GM19043 (cell line): ENCODE measurements at regions not wholly inside any gene's neighbourhood (a gene's known extent, or its start where the extent isn't known, plus 50 kb on each side); places are given as distances from the start of the nearest gene placed in this dataset.

ENCODE experiments used
- ATAC-seq: cut with Tn5 transposase; IDR thresholded peaks from one replicate; pipeline ENCODE4 v1.9.1; 2021; ENCODE audit warnings: low read depth; ENCODE audit not compliant: unreplicated experiment

DNA sequence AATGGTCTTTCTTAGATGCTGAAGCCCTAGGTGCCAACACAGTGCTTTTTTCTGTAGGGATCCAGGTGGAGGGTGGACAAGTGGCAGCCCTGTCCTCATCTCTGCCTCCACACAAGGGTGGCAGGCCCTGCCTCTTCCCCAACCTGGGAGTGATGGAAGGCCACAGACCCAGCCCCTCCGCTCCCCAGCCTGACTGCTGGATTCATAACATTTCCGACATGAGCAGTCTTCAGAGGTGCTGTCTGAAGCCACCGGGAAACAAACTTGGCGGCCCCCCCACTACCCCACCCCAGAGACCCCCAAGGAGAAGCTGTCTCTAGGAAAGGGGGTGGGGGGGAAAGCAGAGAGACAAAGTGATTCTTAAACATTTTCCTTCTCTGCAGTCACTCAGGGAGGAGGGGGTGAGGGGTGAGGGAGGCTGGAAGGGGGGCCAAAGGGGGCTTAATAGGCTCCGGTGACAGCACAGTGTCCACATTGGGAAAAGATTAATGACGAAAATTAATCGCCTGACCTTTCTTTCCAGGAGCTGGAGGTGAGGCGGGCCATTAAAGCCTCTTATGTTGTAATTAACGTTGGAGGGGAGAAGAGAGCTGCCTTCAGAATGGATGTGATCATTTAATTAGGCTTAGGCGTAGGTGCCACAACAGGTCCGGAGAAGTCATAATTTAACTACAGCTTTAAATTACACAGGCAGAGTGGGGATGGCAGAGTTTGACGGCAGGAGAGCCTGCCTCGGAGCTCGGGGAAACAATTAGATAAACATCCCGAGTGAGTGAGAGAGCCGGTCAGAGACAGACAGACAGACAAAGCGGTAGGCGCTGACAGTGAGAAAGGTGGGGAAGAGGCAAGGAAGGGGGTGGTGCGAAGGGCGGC lies 76.8 kb upstream of the FOXP4 start:
- ATAC-seq, result no peak

DNA sequence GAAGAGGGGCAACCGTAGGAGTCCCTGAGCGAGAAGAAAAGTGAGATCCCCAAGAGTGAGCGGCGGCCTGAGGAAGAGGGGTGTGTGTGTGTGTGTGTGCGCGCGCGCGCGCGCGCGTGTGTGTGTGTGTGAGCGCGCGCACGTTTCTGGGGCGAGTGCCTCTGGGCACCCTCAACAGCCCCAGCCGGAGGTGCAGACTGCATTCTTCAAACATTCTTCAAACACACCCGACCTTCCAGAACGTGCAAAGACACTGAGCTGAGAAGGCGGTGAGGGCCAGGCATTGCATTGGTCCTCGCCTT lies 76.2 kb upstream of the FOXP4 start:
- no peak for ATAC-seq

DNA sequence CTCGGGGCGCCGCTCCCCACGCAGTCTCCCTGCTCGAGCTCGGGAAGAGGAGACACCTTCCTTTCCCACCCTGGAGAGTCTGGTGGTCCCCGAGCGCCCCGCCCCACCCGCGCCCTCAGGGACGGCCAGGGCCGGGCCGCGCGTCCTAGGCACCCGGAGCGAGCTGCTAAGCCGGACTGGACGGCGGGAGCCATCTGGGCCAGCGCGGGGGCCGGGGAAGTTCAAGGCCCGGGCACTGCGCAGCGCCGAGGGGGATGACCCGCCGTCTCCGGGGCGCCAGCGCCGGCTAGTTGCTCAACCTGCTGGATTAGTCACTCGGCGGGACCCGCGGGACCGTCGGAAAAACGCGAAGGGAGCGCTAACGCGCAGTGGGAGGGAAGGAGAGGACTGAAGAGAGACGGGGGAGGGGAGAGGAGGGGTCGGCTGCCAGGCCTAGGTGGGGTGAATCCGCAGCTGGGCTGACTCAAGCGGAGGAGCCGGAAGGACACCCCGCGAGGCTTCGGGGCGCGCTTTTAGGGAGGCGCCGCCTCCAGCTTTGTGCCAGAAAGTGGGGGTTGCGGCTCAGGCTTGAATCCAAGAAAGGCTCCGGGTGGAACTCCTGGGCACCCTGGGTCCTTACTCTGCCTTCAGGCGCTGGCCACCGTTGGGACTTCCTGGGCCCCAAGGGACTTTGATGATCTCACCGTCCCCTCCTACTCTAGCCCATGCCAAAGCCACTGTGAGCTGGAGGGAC lies 75.7 kb upstream of the FOXP4 start:
- no peak for ATAC-seq

DNA sequence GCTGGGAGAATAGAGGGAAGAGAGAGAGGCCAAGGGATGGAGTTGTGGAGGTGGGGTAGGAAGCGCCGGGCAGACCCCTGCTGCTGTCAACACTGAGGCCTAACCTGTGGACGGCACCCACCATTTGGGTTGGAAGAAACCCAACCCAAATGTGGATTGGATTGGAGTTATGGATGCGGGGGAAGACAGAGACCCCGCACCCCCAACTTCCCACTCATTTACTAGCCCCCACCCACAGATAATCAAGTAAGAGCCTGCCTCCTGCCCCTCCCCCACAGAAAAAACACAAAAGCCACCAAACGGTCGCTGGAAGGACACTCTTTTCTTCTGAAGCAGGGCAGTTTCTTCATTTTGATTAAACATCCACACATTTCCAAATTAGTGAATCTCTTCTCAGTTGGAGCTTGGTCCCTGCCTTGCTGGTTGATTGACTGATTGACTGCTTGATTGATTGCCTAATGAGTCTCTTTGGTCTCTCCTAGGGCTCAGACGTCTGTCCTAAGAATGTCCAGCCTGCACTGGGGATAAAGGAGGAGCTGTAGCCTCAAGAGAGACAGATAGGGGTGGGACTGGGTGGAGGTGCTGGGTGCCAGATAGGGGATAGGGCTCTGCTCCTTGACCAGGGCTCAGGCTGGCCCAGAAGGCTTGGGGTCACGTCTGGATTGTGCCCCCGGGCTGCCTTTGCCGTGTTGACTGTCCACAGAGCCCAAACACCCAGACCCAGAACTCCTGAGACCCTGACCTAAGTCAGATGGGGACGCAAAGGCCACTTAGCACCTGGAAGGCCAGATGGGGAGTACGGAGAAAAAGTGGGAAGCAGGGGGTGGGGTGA lies 74.9 kb upstream of the FOXP4 start:
- no peak for ATAC-seq

DNA sequence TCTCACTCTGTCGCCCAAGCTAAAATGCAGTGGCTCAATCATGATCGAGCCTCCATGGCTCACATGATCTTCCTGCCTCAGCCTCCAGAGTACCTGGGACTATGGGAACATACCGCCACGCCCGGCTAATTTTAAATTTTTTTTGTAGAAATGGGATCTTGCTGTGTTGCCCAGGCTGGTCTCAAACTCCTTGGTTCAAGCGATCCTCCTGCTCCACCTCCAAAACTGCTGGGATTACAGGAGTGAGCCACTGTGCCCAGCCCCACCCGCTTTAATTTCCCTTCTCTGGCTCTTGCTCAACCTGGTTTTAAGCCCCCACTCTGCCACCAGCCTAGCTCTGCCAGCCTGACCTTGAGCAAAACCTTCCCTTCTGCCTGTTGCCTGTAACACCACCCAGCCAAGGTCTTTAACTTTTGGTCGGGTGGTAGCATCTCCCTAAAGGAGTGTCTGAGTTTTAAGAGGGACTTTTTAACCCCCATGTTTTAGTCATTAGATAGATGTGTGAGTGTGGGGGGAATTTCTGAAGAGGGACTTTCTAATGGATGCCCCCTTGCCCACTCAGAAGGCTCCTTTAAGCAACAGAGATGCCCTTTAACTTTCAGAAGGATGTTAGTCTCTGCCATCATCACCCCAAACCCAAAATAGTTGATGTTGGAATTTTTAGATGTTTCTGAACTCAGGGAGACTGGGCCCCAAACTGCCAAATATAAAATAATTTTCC lies 71.8 kb upstream of the FOXP4 start:
- no peak for ATAC-seq

DNA sequence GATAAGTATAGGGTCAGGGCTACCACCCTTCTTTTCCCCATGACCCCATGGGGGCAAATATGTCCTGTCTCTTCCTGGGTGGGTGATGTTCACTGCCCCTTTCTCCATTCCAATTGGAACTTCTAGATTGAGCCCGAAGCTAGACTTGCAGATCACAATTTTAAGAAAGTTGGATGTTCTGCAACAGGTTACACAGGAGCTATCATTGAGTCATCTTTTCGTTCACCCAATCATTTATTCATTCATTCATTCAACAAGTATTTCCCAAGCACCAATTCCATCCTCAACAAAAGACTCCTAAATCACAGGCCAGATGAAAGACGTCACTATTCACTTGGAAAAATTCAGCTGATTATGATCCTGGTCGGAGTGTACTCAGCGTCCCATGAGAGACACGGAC lies 71.0 kb upstream of the FOXP4 start:
- ATAC-seq, result no peak

DNA sequence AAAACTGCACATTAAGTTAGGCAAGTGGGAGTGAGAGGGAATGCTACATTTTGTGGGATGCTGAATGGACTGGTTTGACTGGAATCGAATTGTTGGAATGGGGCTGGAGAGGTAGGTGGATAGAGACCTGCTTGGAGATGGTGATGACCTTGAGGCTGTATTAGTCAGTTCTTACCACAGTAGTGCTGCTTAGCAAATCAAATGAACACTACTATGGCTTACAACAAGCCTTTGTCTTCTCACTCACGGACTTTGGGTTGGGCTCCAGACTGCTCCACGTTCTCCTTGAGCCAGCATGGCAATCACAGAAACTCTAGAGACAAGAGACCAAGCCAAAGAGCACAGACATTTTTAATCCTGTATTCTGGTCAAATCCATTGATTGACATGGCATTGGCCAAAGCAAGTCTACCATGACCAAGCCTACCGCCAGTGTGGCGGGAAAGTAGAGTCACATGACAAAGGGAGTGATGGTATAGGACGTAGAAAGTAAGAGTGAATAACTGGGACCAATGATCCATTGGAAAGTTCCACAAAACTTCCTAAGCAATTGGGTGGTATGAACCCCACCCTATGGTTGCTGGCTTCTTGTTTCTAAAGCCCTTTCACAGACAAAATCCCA lies 70.3 kb upstream of the FOXP4 start:
- ATAC-seq, result no peak

DNA sequence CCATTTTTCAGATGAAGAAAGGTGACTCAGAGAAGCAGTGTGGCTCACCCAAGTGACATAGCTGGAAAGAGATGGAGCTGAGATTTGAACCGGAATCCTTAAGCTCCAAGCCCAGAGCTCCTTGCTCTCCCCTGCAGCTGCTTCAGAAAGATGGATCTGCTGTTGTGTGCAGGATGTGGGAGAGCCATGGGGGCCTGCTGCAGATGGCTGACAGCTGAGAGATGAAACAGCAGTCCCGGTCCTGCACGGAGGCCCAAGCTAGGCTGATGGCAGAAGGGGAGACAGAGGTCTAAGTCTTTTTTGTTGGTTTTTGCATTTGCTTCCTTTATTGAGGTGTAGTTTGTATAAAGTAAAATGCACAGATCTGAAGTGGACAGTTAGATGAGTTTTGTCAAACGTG lies 69.8 kb upstream of the FOXP4 start:
- no peak for ATAC-seq

DNA sequence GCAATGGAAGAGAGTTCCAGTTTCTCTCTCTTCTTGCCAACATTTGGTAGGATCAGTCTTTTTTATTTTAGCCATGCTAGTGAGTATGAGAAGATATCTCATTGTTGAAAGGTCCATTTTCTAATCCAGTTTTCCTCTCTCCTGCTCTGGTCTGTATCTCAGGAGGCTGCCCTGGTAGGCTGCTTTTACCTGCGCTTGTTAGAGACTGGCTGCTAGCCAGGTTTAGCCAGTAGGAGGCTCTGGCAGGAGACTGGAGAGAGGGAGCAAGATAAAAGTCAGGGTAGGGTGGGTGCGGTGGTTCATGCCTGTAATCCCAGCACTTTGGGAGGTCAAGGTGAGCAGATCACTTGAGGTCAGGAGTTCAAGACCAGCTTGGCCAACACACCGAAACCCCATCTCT lies 68.6 kb upstream of the FOXP4 start:
- no peak for ATAC-seq

DNA sequence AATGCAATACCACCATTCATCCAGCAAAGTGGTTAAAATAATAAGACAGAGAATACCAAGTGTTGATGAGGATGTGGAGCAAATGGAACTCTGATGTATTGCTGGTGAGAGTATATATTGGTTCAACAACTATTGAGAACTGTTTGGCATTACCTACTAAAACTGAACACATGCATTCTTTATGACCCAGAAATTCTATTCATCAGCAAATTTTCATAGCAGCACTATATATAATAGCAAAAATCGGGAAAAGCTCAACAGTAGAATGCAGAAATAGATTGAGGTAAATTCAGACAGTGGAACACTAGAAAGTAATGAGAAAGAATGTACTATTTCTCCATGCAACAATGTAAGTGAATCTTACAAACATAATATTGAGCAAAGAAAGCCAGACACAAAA lies 62.2 kb upstream of the FOXP4 start:
- no peak for ATAC-seq

DNA sequence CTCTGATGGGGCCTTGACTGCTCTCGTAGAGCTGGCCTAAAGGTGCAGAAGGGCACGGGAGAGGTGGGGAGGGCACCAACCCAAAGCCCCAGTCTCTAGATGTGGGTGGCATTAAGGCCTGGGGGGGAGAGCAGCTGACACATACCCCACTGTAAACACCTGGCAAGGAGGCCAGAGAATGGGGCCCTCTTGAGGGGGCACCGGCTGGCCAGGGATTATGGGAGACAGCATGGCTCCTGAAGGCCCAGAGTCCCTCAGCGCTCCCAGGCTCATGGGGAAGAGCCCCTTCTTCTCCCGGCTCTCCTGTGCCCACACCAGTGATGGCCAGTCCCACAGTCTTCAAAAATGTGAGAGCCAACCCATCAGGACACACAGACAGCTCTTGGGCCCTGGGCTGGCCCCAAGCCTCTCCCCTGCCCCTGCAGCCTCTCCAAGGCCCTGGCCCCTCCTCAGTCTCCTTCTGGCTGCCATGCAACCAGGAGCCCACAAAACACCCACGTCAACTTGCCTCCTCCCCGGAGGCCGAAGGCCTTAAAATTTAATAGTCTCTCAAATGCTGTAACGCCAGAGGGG lies 58.2 kb upstream of the FOXP4 start:
- ATAC-seq, result no peak

DNA sequence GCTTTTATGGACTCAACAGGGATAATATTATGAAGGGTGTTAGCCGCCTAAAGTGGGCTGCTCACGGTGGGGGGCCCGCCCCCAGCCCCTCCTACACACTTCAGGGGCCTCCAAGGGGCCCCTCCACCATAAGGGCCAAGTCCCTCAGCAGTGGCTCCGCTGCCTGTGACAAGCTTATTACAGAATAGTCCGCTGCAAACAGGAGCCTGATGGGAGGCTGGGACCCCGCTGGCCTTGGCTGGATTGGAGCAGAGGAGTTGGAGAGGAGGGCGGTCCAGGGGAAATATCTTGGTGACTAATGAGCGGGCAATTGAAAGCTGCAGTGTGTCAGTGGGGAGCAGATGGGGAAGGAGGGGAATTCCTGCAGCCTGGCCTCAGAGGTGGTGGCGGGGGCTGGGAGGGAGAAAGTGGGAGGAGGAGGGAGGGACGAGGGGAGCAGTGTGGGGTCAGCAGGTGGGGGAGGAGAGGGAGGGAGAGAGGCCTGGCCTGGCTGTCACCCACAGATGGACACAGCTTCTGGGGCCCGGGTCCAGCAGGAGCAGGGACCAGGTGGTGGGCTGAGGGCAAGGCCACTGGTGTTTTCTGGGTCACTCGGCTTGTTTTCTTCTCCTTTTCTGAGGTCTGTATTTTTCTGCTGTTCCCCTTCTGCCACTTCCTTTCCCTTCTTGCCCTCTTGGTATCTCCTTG lies 57.6 kb upstream of the FOXP4 start:
- ATAC-seq, result no peak

DNA sequence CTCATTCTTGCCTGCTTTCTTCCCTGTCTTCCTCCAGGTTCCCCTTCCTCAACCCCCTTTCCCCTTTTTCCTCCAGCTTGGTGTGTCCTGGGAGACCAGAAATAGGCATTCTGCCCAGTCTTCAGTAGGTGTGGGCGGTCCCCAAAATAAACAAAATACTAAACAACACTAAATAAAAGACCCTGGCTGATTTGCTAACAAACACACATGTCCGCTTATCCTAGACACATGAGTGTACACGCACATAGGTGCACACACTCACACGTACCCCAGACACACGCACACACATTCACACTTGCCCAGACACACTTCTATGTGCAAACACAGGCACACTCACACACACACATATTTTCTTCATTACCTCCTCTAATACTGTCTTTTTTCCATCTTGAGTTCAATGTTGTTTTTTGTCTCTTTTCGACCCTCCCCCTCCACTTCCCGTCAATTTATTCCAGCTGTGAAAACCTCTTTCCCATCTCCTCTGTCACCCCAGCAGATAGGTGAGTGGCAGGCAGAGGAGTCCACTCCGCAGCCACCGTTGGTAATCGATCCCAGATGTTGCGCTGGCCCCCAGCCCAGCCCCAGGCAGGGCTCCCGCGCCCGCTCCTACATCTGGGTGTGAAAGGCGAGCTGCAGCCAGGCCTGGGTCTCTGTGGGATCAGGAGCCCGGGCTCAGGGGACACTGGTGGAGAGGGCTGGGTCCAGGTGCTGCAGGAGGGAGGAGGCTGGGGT lies 56.9 kb upstream of the FOXP4 start:
- no peak for ATAC-seq

DNA sequence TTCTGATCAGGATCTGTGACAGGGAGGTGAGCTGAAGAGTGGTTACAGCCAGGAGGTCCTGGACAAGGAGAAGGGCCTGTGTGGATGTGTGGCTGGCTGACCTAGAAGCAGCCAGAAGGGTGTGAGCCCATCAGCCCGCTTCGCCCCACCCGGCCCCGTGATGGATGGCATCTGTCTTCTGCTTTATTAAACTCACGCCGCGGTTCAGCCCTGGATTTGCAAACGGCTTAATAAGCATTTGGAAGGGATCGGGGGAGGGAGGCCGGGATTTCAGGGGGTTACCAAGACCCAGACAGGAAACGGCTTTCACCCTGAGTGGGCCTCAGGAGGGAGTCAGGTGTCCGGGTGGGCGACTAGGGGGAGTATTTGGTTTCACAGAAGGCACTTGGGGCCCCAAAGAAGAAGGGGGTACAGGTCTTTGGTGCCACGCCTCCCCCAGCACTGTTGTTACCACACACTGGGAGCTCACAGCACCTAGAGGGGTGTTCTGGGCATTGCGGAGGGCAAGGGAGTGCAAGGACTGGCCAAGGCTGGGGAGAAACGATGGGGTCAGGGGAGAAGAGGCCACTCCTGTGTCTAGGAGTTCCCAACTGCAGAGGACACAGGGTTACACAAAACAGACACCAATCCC lies 53.8 kb upstream of the FOXP4 start:
- ATAC-seq, result no peak

DNA sequence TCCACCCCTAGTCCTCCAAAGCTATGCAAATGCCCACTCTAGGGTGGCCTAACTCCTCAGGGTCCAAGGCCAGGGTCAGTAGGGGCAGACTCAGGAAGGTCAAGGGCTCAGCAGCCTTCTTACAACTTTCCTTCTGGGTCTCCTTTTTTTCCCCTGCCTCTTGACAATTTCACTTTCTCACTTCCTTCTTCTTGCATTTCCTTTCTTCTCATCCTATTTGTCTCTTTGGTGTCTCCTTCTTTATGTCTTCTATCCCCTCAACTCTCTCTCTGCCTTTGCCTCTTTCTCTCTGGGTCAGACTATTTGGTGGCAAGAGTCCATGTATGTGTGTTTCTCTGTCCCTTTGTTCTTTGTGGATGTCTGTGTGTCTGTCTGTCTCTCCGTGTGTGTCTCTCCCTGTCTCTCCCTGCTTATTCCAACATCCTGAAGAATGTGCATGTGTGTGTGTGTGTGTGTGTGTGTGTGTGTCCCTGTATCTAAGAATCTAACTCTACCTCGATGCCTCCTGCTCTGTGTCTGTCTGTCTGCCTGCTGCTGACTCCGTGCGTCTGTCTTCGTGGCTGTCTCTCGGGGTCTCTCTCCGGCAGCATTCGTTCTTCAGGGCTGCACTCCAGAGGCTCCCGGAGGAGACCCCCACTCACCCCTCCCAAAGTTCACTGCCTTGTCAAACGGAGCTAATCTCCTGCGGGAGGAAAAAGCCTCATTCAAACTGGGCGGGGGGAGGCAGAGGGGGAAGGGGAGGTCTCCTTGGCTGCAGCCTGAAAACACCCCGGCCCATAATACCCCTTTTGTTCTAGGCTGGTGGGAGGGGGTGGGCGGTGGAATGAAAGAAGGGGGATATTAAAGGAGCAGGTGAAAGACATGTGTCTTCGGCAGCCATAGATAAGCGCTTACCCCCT lies 51.7 kb upstream of the FOXP4 start:
- ATAC-seq, result no peak
